ENCODE measurements at regions not wholly inside any gene's neighbourhood (a gene's known extent, or its start where the extent isn't known, plus 50 kb on each side); places are given as distances from the start of the nearest gene placed in this dataset.
A peak's percentile ranks its signal among the peaks of the same experiment; 100 is the strongest.
"Not testable (repeated sequence)": the region's sequence is repeated elsewhere in the genome, so short reads cannot be mapped to it uniquely, and the experiment has no call there.

DNA sequence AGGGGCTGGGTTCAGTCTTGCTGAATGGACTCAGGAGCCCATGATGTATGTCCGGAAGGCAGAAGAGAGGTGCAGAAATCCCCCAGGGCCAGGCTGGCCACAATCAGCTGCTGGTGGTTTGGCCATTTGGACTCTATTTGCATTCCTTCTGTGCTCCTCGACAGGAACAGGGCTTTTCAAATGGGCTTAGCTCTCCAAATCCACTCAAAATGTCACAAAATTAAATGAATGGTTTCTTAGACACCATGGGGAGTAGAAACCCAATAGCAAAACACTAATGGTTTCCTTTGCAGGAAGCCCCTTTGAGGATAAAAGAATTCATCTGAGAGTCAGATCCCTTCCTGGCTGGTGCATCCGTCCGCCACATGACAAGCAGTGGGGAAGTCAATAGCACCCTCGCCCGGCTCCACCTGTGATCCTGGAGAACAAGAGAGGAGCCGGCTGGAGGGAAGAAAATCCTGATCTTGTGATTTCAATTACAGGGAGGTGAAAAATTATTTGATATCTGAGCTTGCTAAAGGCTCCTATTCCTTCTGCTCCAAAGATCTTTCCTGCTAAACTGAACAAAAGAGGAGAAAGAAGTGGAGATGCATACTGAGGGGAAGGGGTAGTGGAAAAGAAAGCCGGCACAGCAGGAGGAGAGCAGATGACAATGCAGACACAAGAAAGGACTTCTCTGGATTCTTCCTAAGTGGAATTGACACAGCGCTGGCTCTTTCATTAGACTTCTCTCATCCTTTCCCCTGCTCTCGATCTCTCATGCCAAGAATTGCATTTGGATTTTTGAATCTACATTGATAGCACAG, 190.7 kb downstream of the C7orf25 start:
- Mint-ChIP-seq H3K4me3 (no peak overlapping the region), H3K27me3 (ENCODE audit: low read depth, poor library complexity) (peaks cover 2% of the 10 kb centered on the region), H3K27ac (no peak overlapping the region), H3K36me3 (ENCODE audit: low read depth) (no peaks in the 10 kb centered on the region), H3K9me3 (peaks cover 11% of the 10 kb centered on the region), H3K4me1 (peaks cover 21% of the 10 kb centered on the region)
- TF ChIP-seq, protein P1, sequence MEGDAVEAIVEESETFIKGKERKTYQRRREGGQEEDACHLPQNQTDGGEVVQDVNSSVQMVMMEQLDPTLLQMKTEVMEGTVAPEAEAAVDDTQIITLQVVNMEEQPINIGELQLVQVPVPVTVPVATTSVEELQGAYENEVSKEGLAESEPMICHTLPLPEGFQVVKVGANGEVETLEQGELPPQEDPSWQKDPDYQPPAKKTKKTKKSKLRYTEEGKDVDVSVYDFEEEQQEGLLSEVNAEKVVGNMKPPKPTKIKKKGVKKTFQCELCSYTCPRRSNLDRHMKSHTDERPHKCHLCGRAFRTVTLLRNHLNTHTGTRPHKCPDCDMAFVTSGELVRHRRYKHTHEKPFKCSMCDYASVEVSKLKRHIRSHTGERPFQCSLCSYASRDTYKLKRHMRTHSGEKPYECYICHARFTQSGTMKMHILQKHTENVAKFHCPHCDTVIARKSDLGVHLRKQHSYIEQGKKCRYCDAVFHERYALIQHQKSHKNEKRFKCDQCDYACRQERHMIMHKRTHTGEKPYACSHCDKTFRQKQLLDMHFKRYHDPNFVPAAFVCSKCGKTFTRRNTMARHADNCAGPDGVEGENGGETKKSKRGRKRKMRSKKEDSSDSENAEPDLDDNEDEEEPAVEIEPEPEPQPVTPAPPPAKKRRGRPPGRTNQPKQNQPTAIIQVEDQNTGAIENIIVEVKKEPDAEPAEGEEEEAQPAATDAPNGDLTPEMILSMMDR (IDR thresholded peaks at IDR 0.05): no peak
- peak; percentile 14 for DNase-seq

DNA sequence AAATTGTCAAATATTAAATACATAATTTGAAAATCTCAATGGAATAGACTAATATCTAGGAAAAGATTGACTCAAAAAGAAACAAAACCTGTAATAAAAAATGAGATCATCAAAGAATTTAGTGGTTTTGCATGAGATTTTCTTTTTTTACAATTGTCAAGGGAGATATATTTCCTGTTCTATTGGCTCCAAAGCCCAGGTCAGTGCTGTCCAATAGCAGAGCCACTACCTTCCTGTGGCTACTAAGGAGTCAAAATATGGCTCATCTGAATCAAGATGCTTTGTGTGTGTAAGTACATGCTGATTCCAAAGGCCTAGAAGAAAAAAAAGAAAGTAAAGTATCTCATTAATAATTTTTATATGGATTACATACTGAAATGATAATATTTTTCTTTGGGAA, 191.9 kb downstream of the C7orf25 start:
- TF ChIP-seq, protein P1 (IDR thresholded peaks at IDR 0.05): no peak
- Mint-ChIP-seq H3K4me1 (peaks cover 21% of the 10 kb centered on the region), H3K4me3 (no peak overlapping the region), H3K36me3 (ENCODE audit: low read depth) (no peaks in the 10 kb centered on the region), H3K9me3 (peaks cover 11% of the 10 kb centered on the region), H3K27ac (no peak overlapping the region), H3K27me3 (ENCODE audit: low read depth, poor library complexity) (peaks cover 6% of the 10 kb centered on the region)
- DNase-seq: no peak

DNA sequence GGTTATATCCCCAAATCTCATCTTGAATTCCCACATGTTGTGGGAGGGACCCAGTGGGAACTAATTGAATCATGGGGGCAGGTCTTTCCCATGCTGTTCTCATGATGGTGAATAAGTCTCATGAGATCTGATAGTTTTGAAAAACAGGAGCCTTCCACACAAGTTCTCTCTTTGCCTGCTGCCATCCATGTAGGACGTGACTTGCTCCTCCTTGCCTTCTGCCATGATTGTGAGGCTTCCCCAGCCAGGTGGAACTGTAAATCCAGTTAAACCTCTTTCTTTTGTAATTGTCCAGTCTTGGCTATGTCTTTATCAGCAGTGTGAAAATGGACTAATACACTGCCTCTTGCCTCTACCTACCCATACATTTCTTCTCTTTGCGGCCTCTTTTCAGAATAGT, 193.4 kb downstream of the C7orf25 start:
- H3K4me3 Mint-ChIP-seq; H3K36me3 Mint-ChIP-seq (ENCODE audit: low read depth); H3K27me3 Mint-ChIP-seq (ENCODE audit: low read depth, poor library complexity); DNase-seq; H3K27ac Mint-ChIP-seq: not testable (repeated sequence)
- peaks cover 21% of the 10 kb centered on the region for H3K4me1 Mint-ChIP-seq
- H3K9me3 Mint-ChIP-seq: peaks cover 11% of the 10 kb centered on the region

DNA sequence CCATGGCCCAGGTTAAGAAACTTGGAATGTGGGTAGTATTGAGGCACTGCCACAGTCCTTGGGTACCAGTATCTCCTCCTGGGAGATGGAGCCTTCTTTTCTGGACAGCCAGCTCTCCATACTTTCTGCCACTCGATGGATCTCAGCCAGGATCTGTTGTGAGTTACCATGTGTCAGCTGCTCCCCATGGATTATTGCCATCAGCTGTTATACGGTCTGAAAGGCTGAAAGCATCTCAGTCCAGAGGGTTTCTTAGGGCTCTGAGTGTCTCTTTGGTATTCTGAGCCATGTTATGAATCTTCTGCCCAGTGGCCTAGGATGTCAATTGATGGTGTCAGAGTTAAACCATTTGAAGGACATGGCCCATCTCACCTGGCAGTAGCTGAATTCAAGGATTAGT, 197.5 kb downstream of the C7orf25 start:
- TF ChIP-seq, protein P1 (IDR thresholded peaks at IDR 0.05): no peak
- Mint-ChIP-seq H3K27me3 (ENCODE audit: low read depth, poor library complexity) (peaks cover 6% of the 10 kb centered on the region), H3K27ac (no peak overlapping the region), H3K36me3 (ENCODE audit: low read depth) (no peaks in the 10 kb centered on the region), H3K9me3 (peaks cover 22% of the 10 kb centered on the region), H3K4me1 (no peaks in the 10 kb centered on the region), H3K4me3 (no peak overlapping the region)
- no peak for DNase-seq

DNA sequence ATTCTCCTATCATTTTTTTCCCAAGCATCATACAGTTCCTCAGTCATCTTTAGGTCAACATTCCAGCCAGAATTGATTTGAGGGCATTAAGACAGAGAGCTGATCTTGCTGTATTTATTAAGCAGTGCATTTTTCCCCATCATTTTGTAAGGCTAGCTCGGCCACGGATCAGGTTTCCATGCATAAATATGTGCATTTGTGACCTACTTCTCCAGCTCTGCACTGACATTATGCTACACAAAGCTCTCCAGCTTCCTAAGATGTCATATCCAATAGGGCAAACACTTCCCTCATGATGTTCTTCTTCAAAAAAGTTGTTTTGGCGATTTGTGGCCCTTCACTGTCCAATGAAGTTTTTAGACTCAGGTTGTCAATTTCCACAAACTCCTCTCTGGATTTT, 202.6 kb downstream of the C7orf25 start:
- TF ChIP-seq, protein P1 (IDR thresholded peaks at IDR 0.05): no peak

DNA sequence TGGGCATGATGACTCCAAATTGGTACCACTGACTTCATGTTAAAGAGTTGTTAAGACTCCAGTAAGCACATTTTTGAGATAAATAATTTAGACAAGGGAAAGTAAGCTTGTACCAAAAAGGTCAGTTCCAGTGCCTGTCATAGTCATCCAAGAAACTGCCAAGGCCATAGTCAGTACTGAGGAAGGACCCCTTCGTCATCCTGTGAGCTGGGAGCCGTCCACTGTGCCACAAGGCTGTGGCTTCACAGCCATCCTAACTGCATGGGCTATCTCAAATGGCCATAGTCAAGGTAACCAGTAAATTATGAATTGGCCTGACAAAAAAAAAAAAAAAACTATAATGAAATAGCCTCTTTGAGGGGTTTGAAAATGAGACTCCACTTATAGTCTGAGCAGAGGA, 207.2 kb downstream of the C7orf25 start:
- Mint-ChIP-seq H3K27me3 (ENCODE audit: low read depth, poor library complexity) (peaks cover 2% of the 10 kb centered on the region), H3K4me3 (no peak overlapping the region)

More for the DNA sequence above, 202.6 kb downstream of the C7orf25 start:
- H3K27ac Mint-ChIP-seq: no peak overlapping the region
- no peaks in the 10 kb centered on the region for H3K4me1 Mint-ChIP-seq
- DNase-seq: no peak
- no peak overlapping the region for H3K4me3 Mint-ChIP-seq
- peaks cover 11% of the 10 kb centered on the region for H3K9me3 Mint-ChIP-seq
- H3K27me3 Mint-ChIP-seq (ENCODE audit: low read depth, poor library complexity): peaks cover 2% of the 10 kb centered on the region
- no peaks in the 10 kb centered on the region for H3K36me3 Mint-ChIP-seq (ENCODE audit: low read depth)

More for the DNA sequence above, 207.2 kb downstream of the C7orf25 start:
- Mint-ChIP-seq H3K9me3 (no peaks in the 10 kb centered on the region), H3K27ac (no peak overlapping the region), H3K36me3 (ENCODE audit: low read depth) (no peaks in the 10 kb centered on the region), H3K4me1 (peaks cover under 1% of the 10 kb centered on the region)
- no peak for DNase-seq
- TF ChIP-seq, protein P1 (IDR thresholded peaks at IDR 0.05): no peak

Data from nephron progenitor cell (in vitro differentiated cells).